ENCODE measurements at regions not wholly inside any gene's neighbourhood (a gene's known extent, or its start where the extent isn't known, plus 50 kb on each side); places are given as distances from the start of the nearest gene placed in this dataset.

- TF ChIP-seq NR1H2 (CRISPR knock-in tag; IDR thresholded peaks at IDR 0.05) (no peak), CREB1 (CRISPR knock-in tag; IDR thresholded peaks at IDR 0.05) (no peak), MLX (CRISPR knock-in tag; IDR thresholded peaks at IDR 0.05) (no peak), ATF1 (CRISPR knock-in tag; IDR thresholded peaks at IDR 0.05) (no peak)
- TF ChIP-seq, protein P1, sequence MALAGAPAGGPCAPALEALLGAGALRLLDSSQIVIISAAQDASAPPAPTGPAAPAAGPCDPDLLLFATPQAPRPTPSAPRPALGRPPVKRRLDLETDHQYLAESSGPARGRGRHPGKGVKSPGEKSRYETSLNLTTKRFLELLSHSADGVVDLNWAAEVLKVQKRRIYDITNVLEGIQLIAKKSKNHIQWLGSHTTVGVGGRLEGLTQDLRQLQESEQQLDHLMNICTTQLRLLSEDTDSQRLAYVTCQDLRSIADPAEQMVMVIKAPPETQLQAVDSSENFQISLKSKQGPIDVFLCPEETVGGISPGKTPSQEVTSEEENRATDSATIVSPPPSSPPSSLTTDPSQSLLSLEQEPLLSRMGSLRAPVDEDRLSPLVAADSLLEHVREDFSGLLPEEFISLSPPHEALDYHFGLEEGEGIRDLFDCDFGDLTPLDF (CRISPR knock-in tag; IDR thresholded peaks at IDR 0.05) = no peak
Measured at GRCh38 chr9:26346942-26347477, 545.6 kb downstream of the CAAP1 start (continued).

DNA sequence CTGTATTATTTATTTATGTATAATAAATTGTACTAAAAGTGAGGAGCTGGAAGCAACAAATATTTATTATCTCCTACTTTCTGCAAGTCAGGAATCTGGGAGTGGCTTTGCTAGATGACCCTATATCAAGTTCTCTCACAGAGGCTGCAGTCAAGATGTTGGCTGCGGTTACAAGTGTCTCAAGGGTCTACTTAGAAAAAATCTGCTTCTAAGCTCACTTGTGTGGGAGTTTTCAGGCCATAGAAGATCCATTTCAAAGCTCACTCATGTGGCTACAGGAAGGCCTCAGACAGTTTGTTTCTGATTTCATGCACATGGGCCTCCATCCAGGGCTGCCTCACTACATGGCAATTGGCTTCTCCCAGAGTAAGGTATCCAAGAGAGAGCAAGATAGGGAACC lies 551.1 kb downstream of the CAAP1 start:
- H3K27me3 Mint-ChIP-seq (ENCODE audit: low read depth) = no peaks in the 10 kb centered on the region; the same call in 1 of the 2 replicates
- H3K27ac Mint-ChIP-seq = no peak overlapping the region
- TF ChIP-seq SOX15 (CRISPR knock-in tag; IDR thresholded peaks at IDR 0.05) (no peak), JUN (CRISPR knock-in tag; IDR thresholded peaks at IDR 0.05) (no peak), PRDM15 (CRISPR knock-in tag; IDR thresholded peaks at IDR 0.05) (no peak), NR1H2 (CRISPR knock-in tag; IDR thresholded peaks at IDR 0.05) (no peak), ZNF396 (CRISPR knock-in tag; IDR thresholded peaks at IDR 0.05; ENCODE audit: borderline replicate concordance) (no peak), CREM (CRISPR knock-in tag; IDR thresholded peaks at IDR 0.05) (no peak), CBFB (CRISPR knock-in tag; IDR thresholded peaks at IDR 0.05; ENCODE audit: low read depth) (no peak), ZNF121 (CRISPR knock-in tag; IDR thresholded peaks at IDR 0.05) (no peak), NR2C2 (CRISPR knock-in tag; IDR thresholded peaks at IDR 0.05) (no peak)
- TF ChIP-seq, protein P2, sequence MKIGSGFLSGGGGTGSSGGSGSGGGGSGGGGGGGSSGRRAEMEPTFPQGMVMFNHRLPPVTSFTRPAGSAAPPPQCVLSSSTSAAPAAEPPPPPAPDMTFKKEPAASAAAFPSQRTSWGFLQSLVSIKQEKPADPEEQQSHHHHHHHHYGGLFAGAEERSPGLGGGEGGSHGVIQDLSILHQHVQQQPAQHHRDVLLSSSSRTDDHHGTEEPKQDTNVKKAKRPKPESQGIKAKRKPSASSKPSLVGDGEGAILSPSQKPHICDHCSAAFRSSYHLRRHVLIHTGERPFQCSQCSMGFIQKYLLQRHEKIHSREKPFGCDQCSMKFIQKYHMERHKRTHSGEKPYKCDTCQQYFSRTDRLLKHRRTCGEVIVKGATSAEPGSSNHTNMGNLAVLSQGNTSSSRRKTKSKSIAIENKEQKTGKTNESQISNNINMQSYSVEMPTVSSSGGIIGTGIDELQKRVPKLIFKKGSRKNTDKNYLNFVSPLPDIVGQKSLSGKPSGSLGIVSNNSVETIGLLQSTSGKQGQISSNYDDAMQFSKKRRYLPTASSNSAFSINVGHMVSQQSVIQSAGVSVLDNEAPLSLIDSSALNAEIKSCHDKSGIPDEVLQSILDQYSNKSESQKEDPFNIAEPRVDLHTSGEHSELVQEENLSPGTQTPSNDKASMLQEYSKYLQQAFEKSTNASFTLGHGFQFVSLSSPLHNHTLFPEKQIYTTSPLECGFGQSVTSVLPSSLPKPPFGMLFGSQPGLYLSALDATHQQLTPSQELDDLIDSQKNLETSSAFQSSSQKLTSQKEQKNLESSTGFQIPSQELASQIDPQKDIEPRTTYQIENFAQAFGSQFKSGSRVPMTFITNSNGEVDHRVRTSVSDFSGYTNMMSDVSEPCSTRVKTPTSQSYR (CRISPR knock-in tag; IDR thresholded peaks at IDR 0.05) = no peak
- TF ChIP-seq, protein P3, sequence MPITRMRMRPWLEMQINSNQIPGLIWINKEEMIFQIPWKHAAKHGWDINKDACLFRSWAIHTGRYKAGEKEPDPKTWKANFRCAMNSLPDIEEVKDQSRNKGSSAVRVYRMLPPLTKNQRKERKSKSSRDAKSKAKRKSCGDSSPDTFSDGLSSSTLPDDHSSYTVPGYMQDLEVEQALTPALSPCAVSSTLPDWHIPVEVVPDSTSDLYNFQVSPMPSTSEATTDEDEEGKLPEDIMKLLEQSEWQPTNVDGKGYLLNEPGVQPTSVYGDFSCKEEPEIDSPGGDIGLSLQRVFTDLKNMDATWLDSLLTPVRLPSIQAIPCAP (CRISPR knock-in tag; IDR thresholded peaks at IDR 0.05) = no peak
- H3K4me1 Mint-ChIP-seq = no peaks in the 10 kb centered on the region
- peaks cover 37% of the 10 kb centered on the region for H3K9me3 Mint-ChIP-seq
- DNase-seq (ENCODE audit: low spot score) (no peak), ATAC-seq (no peak)
- H3K36me3 Mint-ChIP-seq = peaks cover 27% of the 10 kb centered on the region
- CTCF ChIA-PET = no interaction called here
- no peak overlapping the region for H3K4me3 Mint-ChIP-seq
- POLR2A ChIA-PET = no interaction called here

- H3K4me1 Mint-ChIP-seq = no peaks in the 10 kb centered on the region
- H3K27me3 Mint-ChIP-seq (ENCODE audit: low read depth) = no peaks in the 10 kb centered on the region; the same call in 1 of the 2 replicates
- H3K27ac Mint-ChIP-seq = no peak overlapping the region
- H3K9me3 Mint-ChIP-seq = peaks cover 21% of the 10 kb centered on the region
- POLR2A ChIA-PET = interaction anchor here (0.7 kb wide), 1 partner anchor 690 kb away, joined by 3 read pairs; no protein-coding TSS in a partner anchor
- H3K4me3 Mint-ChIP-seq = no peak overlapping the region
- CTCF ChIA-PET = no interaction called here
- ATAC-seq (no peak), DNase-seq (ENCODE audit: low spot score) (no peak)
- H3K36me3 Mint-ChIP-seq = peaks cover 18% of the 10 kb centered on the region
- TF ChIP-seq PRDM15 (CRISPR knock-in tag; IDR thresholded peaks at IDR 0.05) (no peak), ZNF423 (CRISPR knock-in tag; IDR thresholded peaks at IDR 0.05) (no peak), NFYB (CRISPR knock-in tag; conservative IDR thresholded peaks at IDR 0.05; ENCODE audit: low read depth) (no peak), MYBL2 (CRISPR knock-in tag; IDR thresholded peaks at IDR 0.05) (no peak)
- TF ChIP-seq, protein P2 (CRISPR knock-in tag; IDR thresholded peaks at IDR 0.05) = no peak
Measured at GRCh38 chr9:26339796-26340195, 552.8 kb downstream of the CAAP1 start.
